GM12878 (cell line): ENCODE measurements at regions not wholly inside any gene's neighbourhood (a gene's known extent, or its start where the extent isn't known, plus 50 kb on each side); places are given as distances from the start of the nearest gene placed in this dataset.

Experiments
- ATAC-seq: fragments of 200-7000 bp; cut with Tn5 transposase; 3 replicates; pipeline ENCODE4 v1.9.1; 2020; ENCODE audit warnings: mild to moderate bottlenecking, moderate library complexity
- BruUV-seq: library from RNA; stranded (reverse); fragments of 400-500 nt; replicated peaks from 2 replicates; lab custom pipeline; 2021; lab: Mats Ljungman, UMichigan
- CTCF ChIA-PET: fragments of 300-600 bp; sonication (Branson Sonifier 250); formaldehyde crosslinking; extraction: SDS; loops from one replicate; lab custom pipeline; 2021; ENCODE audit warnings: inconsistent platforms; lab: Yijun Ruan, JAX
- POLR2A ChIA-PET: fragments of 350-600 bp; formaldehyde crosslinking; extraction: SDS; loops from one replicate; lab custom pipeline; 2021; ENCODE audit warnings: inconsistent platforms; lab: Charles Lee
- RAD21 ChIA-PET: fragments of 300-600 bp; sonication (Branson Sonifier 250); formaldehyde crosslinking; loops from one replicate; lab custom pipeline; 2023; ENCODE audit warnings: antibody characterized with exemption; ENCODE audit not compliant: unreplicated experiment; lab: Charles Lee
- SMC1A ChIA-PET: fragments of 300-600 bp; sonication (Branson Sonifier 250); formaldehyde crosslinking; loops from one replicate; lab custom pipeline; 2023; ENCODE audit not compliant: unreplicated experiment, uncharacterized antibody; lab: Charles Lee
- DNase-seq: peaks from one replicate; pipeline ENCODE4 v3.0.0-alpha.2; 2011; ENCODE audit warnings: low read depth, low spot score
- FAIRE-seq: peaks from 3 replicates; lab custom pipeline; 2011; peaks lifted over from hg19 to GRCh38; lab: Jason Lieb, UNC
- H2AFZ ChIP-seq: 2 replicates; pipeline ENCODE4 v1.6.0; 2011; ENCODE audit warnings: low read depth, low read length, control low read depth; ENCODE audit not compliant: control insufficient read depth
- H3K27ac ChIP-seq: 2 replicates; pipeline ENCODE4 v1.5.1; 2011; ENCODE audit warnings: control low read depth; ENCODE audit not compliant: control insufficient read depth, insufficient read depth
- H3K27me3 ChIP-seq, 2 experiments: replicated peaks in 1 of 2; 2 replicates each; pipeline versions ENCODE4 v1.6.0 to v1.6.1; 2011; ENCODE audit warnings: low read length in 1 of 2; ENCODE audit not compliant: control insufficient read depth in 2 of 2, insufficient read depth in 2 of 2
- H3K36me3 ChIP-seq, 2 experiments: 2 replicates each; pipeline ENCODE4 v1.5.1; 2011; ENCODE audit warnings: low read length in 1 of 2; ENCODE audit not compliant: control insufficient read depth in 2 of 2, insufficient read depth in 2 of 2
- H3K4me1 ChIP-seq: 2 replicates; pipeline ENCODE4 v1.6.1; 2011; ENCODE audit warnings: mild to moderate bottlenecking, low read length, moderate library complexity, mixed read lengths; ENCODE audit not compliant: control insufficient read depth, insufficient read depth
- H3K4me2 ChIP-seq: 2 replicates; pipeline ENCODE4 v1.6.0; 2011; ENCODE audit warnings: control low read depth; ENCODE audit not compliant: control insufficient read depth, insufficient read depth
- H3K4me3 ChIP-seq: fragments of 200-600 bp; sonication (generic); 2 replicates; pipeline ENCODE4 v1.5.1; 2016
- H3K79me2 ChIP-seq: 2 replicates; pipeline ENCODE4 v1.6.0; 2011; ENCODE audit warnings: low read length; ENCODE audit not compliant: control insufficient read depth, insufficient read depth
- H3K9ac ChIP-seq: 2 replicates; pipeline ENCODE4 v1.8.0; 2011; ENCODE audit warnings: low read length, control low read depth, mixed read lengths; ENCODE audit not compliant: control insufficient read depth, insufficient read depth
- H3K9me3 ChIP-seq: replicated peaks from 3 replicates; pipeline ENCODE4 v1.5.1; 2011; ENCODE audit warnings: mild to moderate bottlenecking, low read length; ENCODE audit not compliant: control insufficient read depth, insufficient read depth
- H4K20me1 ChIP-seq: 2 replicates; pipeline ENCODE4 v1.6.0; 2011; ENCODE audit not compliant: control insufficient read depth, insufficient read depth
- ASH2L ChIP-seq: fragments of 300-600, 200-600 bp; sonication (generic); IDR thresholded peaks from 2 replicates; pipeline ENCODE4 v1.6.1; 2017; ENCODE audit warnings: low read depth, mild to moderate bottlenecking, borderline replicate concordance
- BMI1 ChIP-seq: fragments of 450-650 bp; IDR thresholded peaks from 2 replicates; pipeline ENCODE4 v1.6.1; 2016; ENCODE audit warnings: mild to moderate bottlenecking, moderate library complexity, borderline replicate concordance
- DPF2 ChIP-seq: fragments of 450-650 bp; IDR thresholded peaks from 2 replicates; pipeline ENCODE4 v1.6.1; 2017; ENCODE audit warnings: mild to moderate bottlenecking
- EED ChIP-seq: sonication (generic); IDR thresholded peaks from 2 replicates; pipeline ENCODE4 v1.6.1; 2016; ENCODE audit warnings: antibody characterized with exemption, low read depth
- ETV6 ChIP-seq, 2 experiments: fragments of 450-650 bp in 1 of 2; IDR thresholded peaks in 1 of 2; conservative IDR thresholded peaks in 1 of 2; 2 replicates each; pipeline ENCODE4 v1.6.1; 2014; ENCODE audit warnings: antibody characterized with exemption in 1 of 2, borderline replicate concordance in 1 of 2, low read depth in 1 of 2, mild to moderate bottlenecking in 1 of 2, moderate library complexity in 1 of 2
- HDAC2 ChIP-seq: fragments of 200-600 bp; sonication (generic); IDR thresholded peaks from 2 replicates; pipeline ENCODE4 v1.6.1; 2017
- IKZF2 ChIP-seq, 2 experiments: fragments of 450-650 bp; IDR thresholded peaks; 2 replicates each; pipeline ENCODE4 v1.6.1; 2017; ENCODE audit warnings: mild to moderate bottlenecking in 2 of 2, moderate library complexity in 2 of 2
- JUNB ChIP-seq: IDR thresholded peaks from 2 replicates; pipeline ENCODE4 v1.6.1; 2016; ENCODE audit warnings: antibody characterized with exemption, mild to moderate bottlenecking
- MEF2B ChIP-seq: fragments of 450-650 bp; IDR thresholded peaks from 2 replicates; pipeline ENCODE4 v1.6.1; 2018; ENCODE audit warnings: mild to moderate bottlenecking, moderate library complexity; ENCODE audit not compliant: partially characterized antibody, poor library complexity, severe bottlenecking
- MTA2 ChIP-seq: fragments of 450-650 bp; IDR thresholded peaks from 2 replicates; pipeline ENCODE4 v1.6.1; 2016; ENCODE audit warnings: low read depth, mild to moderate bottlenecking, moderate library complexity
- RBBP5 ChIP-seq: fragments of 200-600 bp; sonication (generic); conservative IDR thresholded peaks from 2 replicates; pipeline ENCODE4 v1.6.1; 2016
- TCF12 ChIP-seq: IDR thresholded peaks from 2 replicates; pipeline ENCODE4 v1.6.1; 2011; ENCODE audit warnings: low read depth, mild to moderate bottlenecking, low read length
- TCF7 ChIP-seq: IDR thresholded peaks from 2 replicates; pipeline ENCODE4 v1.6.1; 2014; ENCODE audit warnings: antibody characterized with exemption, borderline replicate concordance
- ZBED1 ChIP-seq: IDR thresholded peaks from 2 replicates; pipeline ENCODE4 v1.6.1; 2016; ENCODE audit warnings: borderline replicate concordance
- ZNF24 ChIP-seq: fragments of 450-650 bp; IDR thresholded peaks from 2 replicates; pipeline ENCODE4 v1.6.1; 2017; ENCODE audit warnings: antibody characterized with exemption, mild to moderate bottlenecking
- WGBS: methylation state at CpG from one replicate; pipeline ENCODE4 v1.1.6; 2016; ENCODE audit warnings: low lambda C conversion rate; ENCODE audit not compliant: insufficient replicate concordance, insufficient coverage; ENCODE audit errors: missing lambda C conversion rate; 5-methylcytosine and 5-hydroxymethylcytosine counted together
- in situ Hi-C: fragments of 300-500 bp; cut with MboI; formaldehyde crosslinking; loops from 9 replicates; pipeline ENCODE4 v1.14.3; 2018; ENCODE audit warnings: mixed read lengths
- intact Hi-C: fragments of 100-400 bp; cut with micrococcal nuclease; formaldehyde crosslinking; loops from one replicate; pipeline ENCODE4 v1.14.2; 2022; ENCODE audit not compliant: unreplicated experiment
- TF ChIP-seq, protein P1 (sequence below): fragments of 450-650 bp; IDR thresholded peaks from 2 replicates; pipeline ENCODE4 v1.6.1; 2016; ENCODE audit warnings: mild to moderate bottlenecking

DNA sequence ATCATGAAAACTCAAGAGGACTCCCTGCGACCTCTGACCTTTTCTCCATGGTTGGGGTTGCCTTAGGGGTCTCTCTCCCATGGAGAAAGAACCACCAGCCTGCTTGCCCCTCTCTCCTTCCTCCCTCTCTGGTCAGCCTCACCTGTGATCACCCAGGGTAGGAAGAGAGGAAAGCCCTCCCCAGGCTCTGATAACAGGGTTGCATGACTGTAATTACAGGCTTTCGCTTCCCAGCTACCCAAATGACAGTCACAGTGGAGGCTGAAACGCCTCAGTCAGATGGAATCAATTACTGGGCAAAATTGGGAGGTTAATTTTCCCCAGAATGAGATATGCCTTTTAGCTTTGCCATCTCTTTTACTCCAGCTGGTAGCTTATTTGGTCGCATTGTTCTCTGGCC is 265.8 kb upstream of the SOX9 start:
- ChIA-PET POLR2A (no interaction called here), SMC1A (interaction anchor here (0.6 to 0.9 kb wide), 3 partner anchors 15 to 27 kb away, joined by 3 to 4 read pairs (median 3); no protein-coding TSS in a partner anchor), CTCF (interaction anchor here (1.4 kb wide), 1 partner anchor 19 kb away, joined by 3 read pairs; no protein-coding TSS in a partner anchor)
- Histone ChIP-seq H3K4me1 (no peaks in the 10 kb centered on the region), H3K4me3 (no peak overlapping the region), H2AFZ (no peak overlapping the region), H4K20me1 (no peaks in the 10 kb centered on the region), H3K9me3 (peaks cover 2% of the 10 kb centered on the region; the same call in 2 of the 3 replicates), H3K9ac (no peak overlapping the region), H3K36me3 (no peaks in the 10 kb centered on the region), H3K4me2 (no peak overlapping the region), H3K79me2 (no peaks in the 10 kb centered on the region), H3K27ac (no peak overlapping the region)
- FAIRE-seq: no peak
- ATAC-seq: no peak
- intact Hi-C loops (no loop called here), in situ Hi-C loops (no loop called here)
- BruUV-seq: no TSS peak
- WGBS: 13% methylated on average over 4 of the region's 4 CpGs
- TF ChIP-seq EED (0 out of 2 replicates have a peak, but pooled peaks have one; percentile 19), ZBED1 (no peak)
- TF ChIP-seq, all 136 proteins: peak for 1
- H3K27me3 ChIP-seq: no peaks in the 10 kb centered on the region
- RAD21 ChIA-PET: interaction anchor here (1.3 kb wide), 1 partner anchor 10 kb away, joined by 3 read pairs; no protein-coding TSS in a partner anchor
- no peak for DNase-seq

DNA sequence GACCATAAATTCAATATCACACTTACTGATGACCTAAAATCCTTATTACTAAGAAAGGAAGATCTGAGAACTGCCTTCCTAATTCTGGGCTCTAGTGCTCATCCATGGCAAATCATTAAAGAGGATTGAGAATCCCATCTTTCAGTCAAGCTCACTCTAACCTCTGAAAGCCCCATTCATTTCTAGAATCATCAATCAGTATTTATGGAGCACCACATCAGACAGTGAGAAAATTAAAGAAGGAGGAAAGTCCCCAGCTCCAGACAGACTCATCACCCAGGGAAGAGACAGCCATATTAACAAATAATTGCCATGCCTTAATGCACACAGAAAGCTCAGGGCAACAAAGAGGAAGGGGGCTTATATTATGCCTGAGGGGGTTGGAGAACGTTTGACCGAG is 256.1 kb upstream of the SOX9 start:
- Histone ChIP-seq H3K4me1 (no peaks in the 10 kb centered on the region), H3K9ac (no peak overlapping the region), H4K20me1 (no peaks in the 10 kb centered on the region), H3K9me3 (no peaks in the 10 kb centered on the region), H2AFZ (no peak overlapping the region), H3K4me3 (no peak overlapping the region), H3K36me3 (no peaks in the 10 kb centered on the region), H3K27ac (no peak overlapping the region), H3K27me3 (no peaks in the 10 kb centered on the region), H3K4me2 (no peak overlapping the region), H3K79me2 (no peaks in the 10 kb centered on the region)
- BruUV-seq: no TSS peak
- intact Hi-C loops: no loop called here
- FAIRE-seq: no peak
- SMC1A ChIA-PET: no interaction called here
- RAD21 ChIA-PET: interaction anchor here (0.9 kb wide), 1 partner anchor 9 kb away, joined by 3 read pairs; no protein-coding TSS in a partner anchor
- WGBS: 0% methylated on average over 2 of the region's 2 CpGs
- peak; percentile 73 for ATAC-seq
- POLR2A ChIA-PET: interaction anchor here (0.5 kb wide), 1 partner anchor 1555 kb away, joined by 3 read pairs; no protein-coding TSS in a partner anchor
- no peak for DNase-seq
- CTCF ChIA-PET: no interaction called here
- in situ Hi-C loops: no loop called here
- TF ChIP-seq BMI1 (peak; percentile 46; the same call in 1 of the 2 replicates), ZNF24 (0 out of 2 replicates have a peak, but pooled peaks have one; percentile 8), IKZF2 (IDR thresholded peaks at IDR 0.05) (peak; percentile 68 to 72), HDAC2 (no peak), ASH2L (no peak), TCF12 (no peak), MEF2B (peak; percentile 16), TCF7 (peak; percentile 46; the same call in 1 of the 2 replicates), JUNB (peak; percentile 67), RBBP5 (no peak), ETV6 (conservative IDR thresholded peaks at IDR 0.05 in 1 of 2, IDR thresholded peaks at IDR 0.05 in 1 of 2; ENCODE audit: borderline replicate concordance in 1 of 2, low read depth in 1 of 2) (no peak), DPF2 (peak; percentile 81), EED (0 out of 2 replicates have a peak, but pooled peaks have one; percentile 67), MTA2 (peak; percentile 81)
- TF ChIP-seq, protein P1, sequence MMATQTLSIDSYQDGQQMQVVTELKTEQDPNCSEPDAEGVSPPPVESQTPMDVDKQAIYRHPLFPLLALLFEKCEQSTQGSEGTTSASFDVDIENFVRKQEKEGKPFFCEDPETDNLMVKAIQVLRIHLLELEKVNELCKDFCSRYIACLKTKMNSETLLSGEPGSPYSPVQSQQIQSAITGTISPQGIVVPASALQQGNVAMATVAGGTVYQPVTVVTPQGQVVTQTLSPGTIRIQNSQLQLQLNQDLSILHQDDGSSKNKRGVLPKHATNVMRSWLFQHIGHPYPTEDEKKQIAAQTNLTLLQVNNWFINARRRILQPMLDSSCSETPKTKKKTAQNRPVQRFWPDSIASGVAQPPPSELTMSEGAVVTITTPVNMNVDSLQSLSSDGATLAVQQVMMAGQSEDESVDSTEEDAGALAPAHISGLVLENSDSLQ: peak; percentile 42; the same call in 1 of the 2 replicates
